ENCODE measurements at regions not wholly inside any gene's neighbourhood (a gene's known extent, or its start where the extent isn't known, plus 50 kb on each side); places are given as distances from the start of the nearest gene placed in this dataset.

- Histone ChIP-seq H3K4me3 (ENCODE audit: low read length) (no peak overlapping the region), H3K27ac (ENCODE audit: low read length) (no peak overlapping the region), H3K36me3 (ENCODE audit: insufficient read depth, low read length) (no peaks in the 10 kb centered on the region), H3K9me3 (ENCODE audit: low read length) (no peaks in the 10 kb centered on the region), H3K27me3 (ENCODE audit: insufficient read depth, low read depth, low read length) (no peaks in the 10 kb centered on the region), H4K20me1 (ENCODE audit: insufficient read depth) (no peaks in the 10 kb centered on the region), H3K9ac (ENCODE audit: low read length) (no peak overlapping the region), H3K9me2 (ENCODE audit: insufficient read depth, low read length) (no peaks in the 10 kb centered on the region), H3K4me2 (ENCODE audit: low read length) (no peak overlapping the region), H3K79me2 (replicated peaks; ENCODE audit: insufficient read depth, low read length) (no peaks in the 10 kb centered on the region), H2AFZ (ENCODE audit: low read depth, low read length) (no peak overlapping the region), H3F3A (ENCODE audit: insufficient read depth, low read length, poor library complexity, severe bottlenecking) (no peaks in the 10 kb centered on the region)
- TF ChIP-seq EP300 (conservative IDR thresholded peaks at IDR 0.05; ENCODE audit: poor library complexity, severe bottlenecking), result no peak
- TF ChIP-seq MXI1 (conservative IDR thresholded peaks at IDR 0.05; ENCODE audit: poor library complexity, severe bottlenecking), result no peak
- no peak for TF ChIP-seq REST (IDR thresholded peaks at IDR 0.05; ENCODE audit: borderline replicate concordance)
- TF ChIP-seq SMC3 (conservative IDR thresholded peaks at IDR 0.05; ENCODE audit: poor library complexity), result no peak
- no peak for TF ChIP-seq EZH2 (IDR thresholded peaks at IDR 0.05; ENCODE audit: borderline replicate concordance, insufficient read depth, low read length, poor library complexity, severe bottlenecking)
- no peak for TF ChIP-seq POLR2AphosphoS5 (IDR thresholded peaks at IDR 0.05)
- no peak for TF ChIP-seq TAF1 (IDR thresholded peaks at IDR 0.05; ENCODE audit: low read depth)
- no peak for TF ChIP-seq RAD21 (conservative IDR thresholded peaks at IDR 0.05)
- TF ChIP-seq CTCF (IDR thresholded peaks at IDR 0.05; ENCODE audit: poor library complexity, severe bottlenecking), result no peak
Measured at GRCh38 chr2:114281188-114281587, 161.3 kb upstream of the DPP10 start.

- TF ChIP-seq EP300 (conservative IDR thresholded peaks at IDR 0.05; ENCODE audit: poor library complexity, severe bottlenecking) (no peak), EZH2 (IDR thresholded peaks at IDR 0.05; ENCODE audit: borderline replicate concordance, insufficient read depth, low read length, poor library complexity, severe bottlenecking) (no peak), REST (IDR thresholded peaks at IDR 0.05; ENCODE audit: borderline replicate concordance) (no peak), TAF1 (IDR thresholded peaks at IDR 0.05; ENCODE audit: low read depth) (no peak), POLR2AphosphoS5 (IDR thresholded peaks at IDR 0.05) (no peak), CTCF (IDR thresholded peaks at IDR 0.05; ENCODE audit: poor library complexity, severe bottlenecking) (no peak), SMC3 (conservative IDR thresholded peaks at IDR 0.05; ENCODE audit: poor library complexity) (no peak), MXI1 (conservative IDR thresholded peaks at IDR 0.05; ENCODE audit: poor library complexity, severe bottlenecking) (no peak), RAD21 (conservative IDR thresholded peaks at IDR 0.05) (no peak)
- Histone ChIP-seq H4K20me1 (ENCODE audit: insufficient read depth) (no peaks in the 10 kb centered on the region), H3K4me3 (ENCODE audit: low read length) (no peak overlapping the region)
Measured at GRCh38 chr2:114283774-114284173, 158.7 kb upstream of the DPP10 start.

More at GRCh38 chr2:114283774-114284173, 158.7 kb upstream of the DPP10 start:
- no peaks in the 10 kb centered on the region for H3K79me2 ChIP-seq (replicated peaks; ENCODE audit: insufficient read depth, low read length)
- H3K36me3 ChIP-seq (ENCODE audit: insufficient read depth, low read length), result no peaks in the 10 kb centered on the region
- no peaks in the 10 kb centered on the region for H3K9me3 ChIP-seq (ENCODE audit: low read length)
- no peak overlapping the region for H2AFZ ChIP-seq (ENCODE audit: low read depth, low read length)
- H3K9ac ChIP-seq (ENCODE audit: low read length), result no peak overlapping the region
- H3K4me2 ChIP-seq (ENCODE audit: low read length), result no peak overlapping the region
- H3F3A ChIP-seq (ENCODE audit: insufficient read depth, low read length, poor library complexity, severe bottlenecking), result no peaks in the 10 kb centered on the region
- H3K9me2 ChIP-seq (ENCODE audit: insufficient read depth, low read length), result no peaks in the 10 kb centered on the region
- H3K27me3 ChIP-seq (ENCODE audit: insufficient read depth, low read depth, low read length), result no peaks in the 10 kb centered on the region
- H3K27ac ChIP-seq (ENCODE audit: low read length), result no peak overlapping the region
